Osteoblast (primary cell): ENCODE measurements at regions not wholly inside any gene's neighbourhood (a gene's known extent, or its start where the extent isn't known, plus 50 kb on each side); places are given as distances from the start of the nearest gene placed in this dataset.

Experiments used
- DNase-seq: peaks from one replicate; pipeline ENCODE4 v3.0.0; 2011; ENCODE audit warnings: low spot score, mixed read lengths; ENCODE audit not compliant: insufficient read length; ENCODE audit errors: missing footprints
- H2AFZ ChIP-seq: 2 replicates; pipeline ENCODE4 v1.6.0; 2011; ENCODE audit warnings: mild to moderate bottlenecking, low read length
- H3K27ac ChIP-seq: 2 replicates; pipeline ENCODE4 v1.5.1; 2011; ENCODE audit warnings: mild to moderate bottlenecking, low read depth, low read length, moderate library complexity
- H3K27me3 ChIP-seq: 2 replicates; pipeline ENCODE4 v1.6.0; 2012; ENCODE audit warnings: mild to moderate bottlenecking, control low read depth, inconsistent platforms, low read length, moderate library complexity; ENCODE audit not compliant: insufficient read depth
- H3K36me3 ChIP-seq: 2 replicates; pipeline ENCODE4 v1.5.1; 2011; ENCODE audit warnings: mild to moderate bottlenecking, low read length, control low read depth, moderate library complexity; ENCODE audit not compliant: insufficient read depth
- H3K4me1 ChIP-seq: 2 replicates; pipeline ENCODE4 v1.5.1; 2011; ENCODE audit warnings: mild to moderate bottlenecking, low read length, control low read depth, moderate library complexity; ENCODE audit not compliant: insufficient read depth
- H3K4me2 ChIP-seq: 2 replicates; pipeline ENCODE4 v1.6.0; 2011; ENCODE audit warnings: mild to moderate bottlenecking, low read length; ENCODE audit not compliant: insufficient read depth
- H3K4me3 ChIP-seq: fragments of 200-600 bp; sonication (generic); 3 replicates; pipeline ENCODE4 v1.5.1; 2012; ENCODE audit warnings: mild to moderate bottlenecking, low read length, inconsistent platforms; ENCODE audit not compliant: insufficient read depth
- H3K79me2 ChIP-seq: 2 replicates; pipeline ENCODE4 v1.6.0; 2012; ENCODE audit warnings: mild to moderate bottlenecking, low read length, control low read depth, inconsistent platforms; ENCODE audit not compliant: insufficient read depth
- H3K9me3 ChIP-seq: 2 replicates; pipeline ENCODE4 v1.5.1; 2011; ENCODE audit warnings: low read depth, low read length, control low read depth
- H4K20me1 ChIP-seq: 2 replicates; pipeline ENCODE4 v1.6.0; 2012; ENCODE audit warnings: mild to moderate bottlenecking, low read length, control low read depth; ENCODE audit not compliant: insufficient read depth
- TF ChIP-seq, protein P1 (sequence below): IDR thresholded peaks from 2 replicates; pipeline ENCODE4 v1.5.1; 2011; ENCODE audit warnings: mild to moderate bottlenecking, low read depth, low read length, moderate library complexity; ENCODE audit errors: extremely low read depth

GRCh38 chr5:21067724-21068123, 1079.7 kb upstream of the CDH18 start:
- Histone ChIP-seq H3K27me3 (no peaks in the 10 kb centered on the region), H3K36me3 (no peaks in the 10 kb centered on the region), H3K4me3 (no peak overlapping the region), H3K27ac (no peak overlapping the region), H3K4me1 (no peaks in the 10 kb centered on the region), H3K4me2 (no peak overlapping the region), H3K9me3 (no peaks in the 10 kb centered on the region), H4K20me1 (no peaks in the 10 kb centered on the region), H3K79me2 (no peaks in the 10 kb centered on the region), H2AFZ (no peak overlapping the region)
- no peak for DNase-seq
- TF ChIP-seq, protein P1, sequence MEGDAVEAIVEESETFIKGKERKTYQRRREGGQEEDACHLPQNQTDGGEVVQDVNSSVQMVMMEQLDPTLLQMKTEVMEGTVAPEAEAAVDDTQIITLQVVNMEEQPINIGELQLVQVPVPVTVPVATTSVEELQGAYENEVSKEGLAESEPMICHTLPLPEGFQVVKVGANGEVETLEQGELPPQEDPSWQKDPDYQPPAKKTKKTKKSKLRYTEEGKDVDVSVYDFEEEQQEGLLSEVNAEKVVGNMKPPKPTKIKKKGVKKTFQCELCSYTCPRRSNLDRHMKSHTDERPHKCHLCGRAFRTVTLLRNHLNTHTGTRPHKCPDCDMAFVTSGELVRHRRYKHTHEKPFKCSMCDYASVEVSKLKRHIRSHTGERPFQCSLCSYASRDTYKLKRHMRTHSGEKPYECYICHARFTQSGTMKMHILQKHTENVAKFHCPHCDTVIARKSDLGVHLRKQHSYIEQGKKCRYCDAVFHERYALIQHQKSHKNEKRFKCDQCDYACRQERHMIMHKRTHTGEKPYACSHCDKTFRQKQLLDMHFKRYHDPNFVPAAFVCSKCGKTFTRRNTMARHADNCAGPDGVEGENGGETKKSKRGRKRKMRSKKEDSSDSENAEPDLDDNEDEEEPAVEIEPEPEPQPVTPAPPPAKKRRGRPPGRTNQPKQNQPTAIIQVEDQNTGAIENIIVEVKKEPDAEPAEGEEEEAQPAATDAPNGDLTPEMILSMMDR: no peak

- H3K79me2 ChIP-seq: no peaks in the 10 kb centered on the region
- no peaks in the 10 kb centered on the region for H3K4me1 ChIP-seq
- TF ChIP-seq, protein P1: no peak
These were observed 1075.1 kb upstream of the CDH18 start for GRCh38 chr5:21063146-21063545.

DNA sequence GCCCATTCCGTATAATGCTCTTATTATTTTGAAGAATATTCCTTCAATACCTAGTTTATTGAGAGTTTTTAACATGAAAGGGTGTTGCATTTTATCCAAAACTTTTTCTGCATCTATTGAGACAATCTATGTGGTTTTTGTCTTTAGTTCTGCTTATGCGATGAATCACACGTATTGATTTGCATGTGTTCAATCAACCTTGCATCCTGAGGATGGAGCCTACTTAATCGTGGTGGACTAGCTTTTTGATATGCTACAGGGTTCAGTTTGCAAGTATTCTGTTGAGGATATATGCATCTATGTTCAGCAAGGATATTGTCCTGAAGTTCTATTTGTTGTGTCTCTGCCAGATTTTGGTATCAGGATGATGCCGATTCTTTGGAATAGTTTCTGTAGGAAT, 1070.3 kb upstream of the CDH18 start:
- DNase-seq: no peak
- TF ChIP-seq, protein P1: no peak
- H3K4me3 ChIP-seq: no peak overlapping the region
- H3K79me2 ChIP-seq: no peaks in the 10 kb centered on the region
- no peaks in the 10 kb centered on the region for H3K4me1 ChIP-seq
- H4K20me1 ChIP-seq: no peaks in the 10 kb centered on the region
- H3K36me3 ChIP-seq: no peaks in the 10 kb centered on the region
- no peak overlapping the region for H3K27ac ChIP-seq
- no peak overlapping the region for H3K4me2 ChIP-seq
- no peaks in the 10 kb centered on the region for H3K27me3 ChIP-seq
- H2AFZ ChIP-seq: no peak overlapping the region
- H3K9me3 ChIP-seq: peaks cover 6% of the 10 kb centered on the region

More at GRCh38 chr5:21063146-21063545, 1075.1 kb upstream of the CDH18 start:
- no peak overlapping the region for H3K27ac ChIP-seq
- H2AFZ ChIP-seq: no peak overlapping the region
- H3K4me3 ChIP-seq: no peak overlapping the region
- no peaks in the 10 kb centered on the region for H3K27me3 ChIP-seq
- DNase-seq: no peak
- no peaks in the 10 kb centered on the region for H4K20me1 ChIP-seq
- H3K36me3 ChIP-seq: no peaks in the 10 kb centered on the region
- H3K9me3 ChIP-seq: peaks cover 6% of the 10 kb centered on the region
- H3K4me2 ChIP-seq: no peak overlapping the region

- H3K36me3 ChIP-seq: no peaks in the 10 kb centered on the region
- no peak overlapping the region for H2AFZ ChIP-seq
- no peaks in the 10 kb centered on the region for H3K4me1 ChIP-seq
- H3K79me2 ChIP-seq: no peaks in the 10 kb centered on the region
- H4K20me1 ChIP-seq: no peaks in the 10 kb centered on the region
- H3K27ac ChIP-seq: no peak overlapping the region
- H3K27me3 ChIP-seq: no peaks in the 10 kb centered on the region
- TF ChIP-seq, protein P1: no peak
- H3K9me3 ChIP-seq: no peaks in the 10 kb centered on the region
- no peak overlapping the region for H3K4me2 ChIP-seq
- H3K4me3 ChIP-seq: no peak overlapping the region
- DNase-seq: no peak
These were observed 1063.9 kb upstream of the CDH18 start for GRCh38 chr5:21051945-21052344.
